GM18517 (cell line): ENCODE measurements at regions not wholly inside any gene's neighbourhood (a gene's known extent, or its start where the extent isn't known, plus 50 kb on each side); places are given as distances from the start of the nearest gene placed in this dataset.

Experiments used
- ATAC-seq: cut with Tn5 transposase; IDR thresholded peaks from one replicate; pipeline ENCODE4 v1.9.1; 2021; ENCODE audit warnings: mild to moderate bottlenecking, moderate library complexity; ENCODE audit not compliant: unreplicated experiment

GRCh38 chr2:122367646-122368010 is 612.2 kb downstream of the TSN start:
- no peak for ATAC-seq

- ATAC-seq, result no peak
Measured at GRCh38 chr2:122368576-122369243, 613.3 kb downstream of the TSN start.

GRCh38 chr2:122378521-122378920 is 623.1 kb downstream of the TSN start:
- no peak for ATAC-seq

GRCh38 chr2:122384768-122385333 is 629.4 kb downstream of the TSN start:
- no peak for ATAC-seq

GRCh38 chr2:122388208-122388607 is 632.8 kb downstream of the TSN start:
- no peak for ATAC-seq

GRCh38 chr2:122389694-122390093 is 634.2 kb downstream of the TSN start:
- no peak for ATAC-seq

GRCh38 chr2:122390406-122390805 is 635.0 kb downstream of the TSN start:
- no peak for ATAC-seq

- ATAC-seq, result no peak
Measured at GRCh38 chr2:122391726-122392125, 636.3 kb downstream of the TSN start.

GRCh38 chr2:122395687-122396086 is 640.2 kb downstream of the TSN start:
- no peak for ATAC-seq

- ATAC-seq, result no peak
Measured at GRCh38 chr2:122411231-122411630, 655.8 kb downstream of the TSN start.

- no peak for ATAC-seq
Measured at GRCh38 chr2:122412360-122412759, 656.9 kb downstream of the TSN start.

GRCh38 chr2:122414902-122415301 is 659.5 kb downstream of the TSN start:
- no peak for ATAC-seq

GRCh38 chr2:122417114-122417513 is 661.7 kb downstream of the TSN start:
- no peak for ATAC-seq

GRCh38 chr2:122421775-122422174 is 666.3 kb downstream of the TSN start:
- ATAC-seq, result no peak

- ATAC-seq, result no peak
Measured at GRCh38 chr2:122422384-122422991, 667.0 kb downstream of the TSN start.

- no peak for ATAC-seq
Measured at GRCh38 chr2:122423934-122424333, 668.5 kb downstream of the TSN start.

- no peak for ATAC-seq
Measured at GRCh38 chr2:122433123-122433754, 677.8 kb downstream of the TSN start.

GRCh38 chr2:122445003-122445402 is 689.6 kb downstream of the TSN start:
- ATAC-seq, result no peak

GRCh38 chr2:122446761-122447160 is 691.3 kb downstream of the TSN start:
- ATAC-seq, result no peak

GRCh38 chr2:122447237-122447636 is 691.8 kb downstream of the TSN start:
- no peak for ATAC-seq

- peak; percentile 59 for ATAC-seq
Measured at GRCh38 chr2:122451040-122451439, 695.6 kb downstream of the TSN start.

- no peak for ATAC-seq
Measured at GRCh38 chr2:122451697-122452096, 696.2 kb downstream of the TSN start.
